Astrocyte of the spinal cord (primary cell): ENCODE measurements at regions not wholly inside any gene's neighbourhood (a gene's known extent, or its start where the extent isn't known, plus 50 kb on each side); places are given as distances from the start of the nearest gene placed in this dataset.

Source experiments
- DNase-seq: peaks from one replicate; pipeline ENCODE4 v3.0.0; 2011; ENCODE audit warnings: low read depth, low spot score
- H3K4me3 ChIP-seq: 2 replicates; pipeline ENCODE4 v1.5.1; 2011; ENCODE audit warnings: low read depth, mild to moderate bottlenecking, low read length, moderate library complexity
- in situ Hi-C: cut with HindIII; loops from 2 replicates; pipeline ENCODE4 v1.10.0; 2017; ENCODE audit warnings: low sequenced_read_pairs
- TF ChIP-seq, protein P1 (sequence below): IDR thresholded peaks from 2 replicates; pipeline ENCODE4 v1.5.1; 2012; ENCODE audit warnings: low read depth, mild to moderate bottlenecking, low read length, inconsistent platforms

GRCh38 chr3:187822402-187822801 lies 77.1 kb upstream of the BCL6 start:
- in situ Hi-C loops: no loop called here
- no peak for DNase-seq
- no peak overlapping the region for H3K4me3 ChIP-seq
- TF ChIP-seq, protein P1, sequence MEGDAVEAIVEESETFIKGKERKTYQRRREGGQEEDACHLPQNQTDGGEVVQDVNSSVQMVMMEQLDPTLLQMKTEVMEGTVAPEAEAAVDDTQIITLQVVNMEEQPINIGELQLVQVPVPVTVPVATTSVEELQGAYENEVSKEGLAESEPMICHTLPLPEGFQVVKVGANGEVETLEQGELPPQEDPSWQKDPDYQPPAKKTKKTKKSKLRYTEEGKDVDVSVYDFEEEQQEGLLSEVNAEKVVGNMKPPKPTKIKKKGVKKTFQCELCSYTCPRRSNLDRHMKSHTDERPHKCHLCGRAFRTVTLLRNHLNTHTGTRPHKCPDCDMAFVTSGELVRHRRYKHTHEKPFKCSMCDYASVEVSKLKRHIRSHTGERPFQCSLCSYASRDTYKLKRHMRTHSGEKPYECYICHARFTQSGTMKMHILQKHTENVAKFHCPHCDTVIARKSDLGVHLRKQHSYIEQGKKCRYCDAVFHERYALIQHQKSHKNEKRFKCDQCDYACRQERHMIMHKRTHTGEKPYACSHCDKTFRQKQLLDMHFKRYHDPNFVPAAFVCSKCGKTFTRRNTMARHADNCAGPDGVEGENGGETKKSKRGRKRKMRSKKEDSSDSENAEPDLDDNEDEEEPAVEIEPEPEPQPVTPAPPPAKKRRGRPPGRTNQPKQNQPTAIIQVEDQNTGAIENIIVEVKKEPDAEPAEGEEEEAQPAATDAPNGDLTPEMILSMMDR: no peak

DNA sequence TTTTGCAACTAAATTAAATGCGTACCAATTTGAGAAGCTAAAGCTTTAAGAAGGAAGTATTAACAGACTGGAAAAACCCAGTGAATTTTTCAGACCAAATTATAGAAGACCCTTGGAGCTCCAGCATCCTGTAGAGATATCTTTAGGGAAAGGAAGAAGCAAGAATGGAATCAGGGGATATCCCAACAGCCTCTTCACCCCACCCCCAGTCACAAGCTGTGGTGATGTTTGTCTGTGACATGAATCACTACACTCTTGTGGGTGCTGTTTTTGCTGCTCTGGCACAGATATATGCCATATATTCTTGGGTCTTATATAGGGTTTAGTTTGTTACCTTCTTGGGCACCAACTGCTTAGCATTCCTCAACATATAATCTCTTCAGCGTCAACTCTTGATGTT lies 78.5 kb upstream of the BCL6 start:
- DNase-seq: no peak
- H3K4me3 ChIP-seq: no peak overlapping the region
- in situ Hi-C loops: no loop called here
- TF ChIP-seq, protein P1: no peak

- H3K4me3 ChIP-seq: no peak overlapping the region
- in situ Hi-C loops: no loop called here
- TF ChIP-seq, protein P1: no peak
- DNase-seq: no peak
Measured at GRCh38 chr3:187827723-187828122, 82.5 kb upstream of the BCL6 start.

DNA sequence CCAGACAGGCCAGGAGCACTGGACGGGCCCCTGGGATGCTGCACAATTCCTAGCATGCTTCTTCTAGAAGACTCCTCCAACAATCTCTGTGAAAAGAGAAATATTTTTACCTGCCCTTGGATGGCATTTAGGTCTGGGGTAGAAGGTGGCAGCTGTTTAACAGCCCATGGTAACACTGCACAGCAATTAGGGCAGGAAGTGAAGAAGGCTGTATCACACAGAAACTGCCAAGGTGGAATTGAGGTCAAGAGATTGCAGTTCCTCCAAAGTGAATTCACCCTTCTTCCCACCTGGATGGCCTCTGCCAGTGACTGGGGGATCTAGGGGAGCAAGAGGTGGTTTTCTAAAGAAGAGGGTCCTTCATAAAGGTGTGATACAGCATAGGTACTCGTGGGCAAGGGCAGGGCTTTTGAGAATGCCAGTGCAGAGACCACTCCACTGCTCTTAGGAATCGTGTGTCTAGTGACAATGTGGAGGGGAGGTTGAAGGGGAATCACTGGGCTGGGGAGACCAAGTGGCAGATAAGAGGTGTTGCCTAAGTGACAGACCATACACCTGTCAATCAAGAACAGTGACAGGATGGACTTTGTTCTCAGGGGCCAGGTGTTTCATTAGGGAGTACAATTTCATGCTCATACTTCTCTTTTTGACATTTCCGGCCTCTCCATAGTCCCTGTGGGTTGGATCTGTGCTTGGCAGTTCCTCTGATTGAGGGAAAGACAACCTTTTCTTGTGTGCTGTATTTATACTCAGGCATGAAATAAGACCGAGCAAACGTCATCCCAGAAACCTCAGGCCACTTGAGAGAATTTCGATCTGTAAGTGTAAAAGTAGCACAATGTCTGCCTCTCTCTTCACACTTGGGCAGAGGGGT lies 83.5 kb upstream of the BCL6 start:
- DNase-seq: no peak
- in situ Hi-C loops: no loop called here
- TF ChIP-seq, protein P1: no peak
- H3K4me3 ChIP-seq: no peak overlapping the region

- TF ChIP-seq, protein P1: no peak
- no peak for DNase-seq
- H3K4me3 ChIP-seq: no peak overlapping the region
- in situ Hi-C loops: no loop called here
Measured at GRCh38 chr3:187830181-187830580, 84.9 kb upstream of the BCL6 start.

DNA sequence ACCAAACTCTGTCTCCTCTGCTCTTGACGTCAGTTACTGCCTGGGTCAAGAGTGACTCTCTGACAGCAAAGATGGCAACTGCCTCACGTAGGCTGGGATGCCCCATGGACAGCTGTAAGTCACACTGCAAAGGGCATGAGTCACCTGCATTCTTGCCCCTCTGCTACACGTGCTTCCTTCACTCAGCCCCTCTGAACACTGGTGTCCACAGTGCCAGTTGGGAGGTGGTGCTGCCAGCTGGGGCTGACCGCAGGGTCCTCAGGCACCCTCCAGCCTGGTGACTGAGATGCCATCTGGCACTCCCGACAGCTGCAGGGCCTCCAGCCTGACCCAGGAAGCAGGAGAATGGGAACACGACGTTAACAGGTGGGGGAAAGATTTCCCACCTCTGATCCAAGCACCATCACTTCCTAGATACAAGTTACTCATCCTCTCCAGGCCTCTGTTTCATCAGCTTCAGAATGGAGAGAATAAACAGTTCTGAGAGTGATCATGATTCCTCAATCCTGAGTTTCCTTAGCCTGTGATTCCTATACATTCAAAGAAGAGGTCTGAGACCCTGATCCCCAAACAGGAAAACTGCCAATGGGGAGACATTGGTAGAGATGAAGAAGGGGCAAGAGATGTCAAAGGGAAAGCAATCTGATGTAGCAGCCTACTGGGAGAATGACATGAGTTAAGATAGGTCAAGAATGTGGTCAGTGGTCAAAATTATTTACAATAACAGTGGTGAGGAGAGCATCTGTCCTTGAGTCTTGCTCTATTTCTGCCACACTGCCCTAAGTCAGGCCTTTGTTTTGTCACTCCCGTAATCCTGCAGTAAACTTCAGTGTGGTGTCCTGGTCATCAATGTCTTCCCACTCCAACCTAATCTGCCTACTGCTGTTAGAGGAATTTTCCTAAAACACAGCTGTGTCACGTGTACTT lies 86.1 kb upstream of the BCL6 start:
- TF ChIP-seq, protein P1: no peak
- H3K4me3 ChIP-seq: no peak overlapping the region
- DNase-seq: no peak
- in situ Hi-C loops: no loop called here
